ENCODE measurements at regions not wholly inside any gene's neighbourhood (a gene's known extent, or its start where the extent isn't known, plus 50 kb on each side); places are given as distances from the start of the nearest gene placed in this dataset.

- ChIA-PET CTCF (no interaction called here), POLR2A (ENCODE audit: low non-redundant PET) (no interaction called here)
- no peak overlapping the region for H3K27ac ChIP-seq
- TF ChIP-seq, protein P1, sequence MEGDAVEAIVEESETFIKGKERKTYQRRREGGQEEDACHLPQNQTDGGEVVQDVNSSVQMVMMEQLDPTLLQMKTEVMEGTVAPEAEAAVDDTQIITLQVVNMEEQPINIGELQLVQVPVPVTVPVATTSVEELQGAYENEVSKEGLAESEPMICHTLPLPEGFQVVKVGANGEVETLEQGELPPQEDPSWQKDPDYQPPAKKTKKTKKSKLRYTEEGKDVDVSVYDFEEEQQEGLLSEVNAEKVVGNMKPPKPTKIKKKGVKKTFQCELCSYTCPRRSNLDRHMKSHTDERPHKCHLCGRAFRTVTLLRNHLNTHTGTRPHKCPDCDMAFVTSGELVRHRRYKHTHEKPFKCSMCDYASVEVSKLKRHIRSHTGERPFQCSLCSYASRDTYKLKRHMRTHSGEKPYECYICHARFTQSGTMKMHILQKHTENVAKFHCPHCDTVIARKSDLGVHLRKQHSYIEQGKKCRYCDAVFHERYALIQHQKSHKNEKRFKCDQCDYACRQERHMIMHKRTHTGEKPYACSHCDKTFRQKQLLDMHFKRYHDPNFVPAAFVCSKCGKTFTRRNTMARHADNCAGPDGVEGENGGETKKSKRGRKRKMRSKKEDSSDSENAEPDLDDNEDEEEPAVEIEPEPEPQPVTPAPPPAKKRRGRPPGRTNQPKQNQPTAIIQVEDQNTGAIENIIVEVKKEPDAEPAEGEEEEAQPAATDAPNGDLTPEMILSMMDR (conservative IDR thresholded peaks at IDR 0.05; ENCODE audit: low read depth): no peak
- DNase-seq (ENCODE audit: low spot score): no peak
Observed at GRCh38 chr2:51237626-51238271, 205.8 kb upstream of the NRXN1 start.

DNA sequence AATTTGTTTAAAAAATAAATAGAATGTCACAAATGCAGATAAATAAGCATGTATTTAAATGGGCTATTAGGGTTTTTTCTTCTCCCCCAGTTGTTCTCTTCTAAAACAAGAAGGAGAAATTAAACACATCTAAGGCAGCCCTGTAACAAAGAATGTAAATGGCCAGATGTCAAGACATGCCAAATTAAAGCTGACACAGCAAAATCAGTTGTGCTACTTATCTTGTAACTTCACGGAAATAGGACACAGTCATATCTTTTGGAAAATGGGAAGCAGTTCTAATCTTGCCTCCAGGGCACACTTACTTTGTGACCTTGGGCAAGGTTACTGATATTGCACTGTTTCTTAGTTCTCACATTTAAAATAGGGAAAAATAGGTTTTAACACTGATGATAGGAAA is 200.1 kb upstream of the NRXN1 start:
- ChIA-PET CTCF (interaction anchor here (0.7 kb wide), 1 partner anchor 748 kb away, joined by 3 read pairs; no protein-coding TSS in a partner anchor), POLR2A (ENCODE audit: low non-redundant PET) (no interaction called here)
- no peak for DNase-seq (ENCODE audit: low spot score)
- no peak overlapping the region for H3K27ac ChIP-seq
- TF ChIP-seq, protein P1 (conservative IDR thresholded peaks at IDR 0.05; ENCODE audit: low read depth): no peak

- CTCF ChIA-PET: no interaction called here
- no peak for DNase-seq (ENCODE audit: low spot score)
- POLR2A ChIA-PET (ENCODE audit: low non-redundant PET): no interaction called here
- TF ChIP-seq, protein P1 (conservative IDR thresholded peaks at IDR 0.05; ENCODE audit: low read depth): no peak
- no peak overlapping the region for H3K27ac ChIP-seq
Observed at GRCh38 chr2:51231071-51231470, 199.1 kb upstream of the NRXN1 start.

DNA sequence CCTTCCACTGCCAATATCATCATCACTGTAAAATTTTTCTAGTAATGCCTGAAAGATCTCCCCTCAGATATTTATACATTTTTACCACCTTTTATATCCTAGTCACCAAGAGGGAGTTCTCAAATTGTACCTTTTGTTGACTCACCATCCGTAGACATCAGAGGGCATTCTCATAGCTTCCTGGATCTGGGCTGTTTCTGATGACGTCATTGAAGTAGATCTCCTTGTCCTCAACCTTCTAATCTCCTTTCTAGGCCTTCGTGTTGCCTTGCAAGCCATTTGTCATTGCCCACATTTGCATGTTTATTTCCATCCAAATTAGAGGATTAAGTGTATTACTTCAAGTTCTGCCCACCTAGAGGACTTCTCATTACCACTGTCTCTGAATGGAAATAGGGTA is 193.4 kb upstream of the NRXN1 start:
- ChIA-PET CTCF (no interaction called here), POLR2A (ENCODE audit: low non-redundant PET) (no interaction called here)
- no peak for DNase-seq (ENCODE audit: low spot score)
- TF ChIP-seq, protein P1 (conservative IDR thresholded peaks at IDR 0.05; ENCODE audit: low read depth): no peak
- H3K27ac ChIP-seq: no peak overlapping the region

DNA sequence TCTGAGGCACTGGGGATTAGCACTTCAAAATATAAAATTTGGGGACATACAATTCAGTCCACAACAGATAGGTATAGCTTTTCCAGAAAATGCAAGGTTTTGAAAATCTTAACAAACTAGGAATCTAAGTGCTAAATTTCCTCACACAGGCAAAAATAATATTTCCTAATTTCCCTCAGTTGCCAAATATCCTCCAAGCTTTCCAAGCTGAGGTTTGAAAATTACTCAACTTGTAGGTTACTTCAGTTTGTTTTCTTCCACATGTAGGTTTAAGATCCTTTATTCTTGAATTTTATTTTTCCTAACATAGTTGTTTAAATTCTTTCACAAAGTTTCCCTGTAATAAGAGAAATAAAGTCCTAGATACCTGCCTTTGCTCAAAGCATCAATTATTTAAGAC is 192.9 kb upstream of the NRXN1 start:
- no peak for DNase-seq (ENCODE audit: low spot score)
- ChIA-PET POLR2A (ENCODE audit: low non-redundant PET) (no interaction called here), CTCF (no interaction called here)
- TF ChIP-seq, protein P1 (conservative IDR thresholded peaks at IDR 0.05; ENCODE audit: low read depth): no peak
- no peak overlapping the region for H3K27ac ChIP-seq

DNA sequence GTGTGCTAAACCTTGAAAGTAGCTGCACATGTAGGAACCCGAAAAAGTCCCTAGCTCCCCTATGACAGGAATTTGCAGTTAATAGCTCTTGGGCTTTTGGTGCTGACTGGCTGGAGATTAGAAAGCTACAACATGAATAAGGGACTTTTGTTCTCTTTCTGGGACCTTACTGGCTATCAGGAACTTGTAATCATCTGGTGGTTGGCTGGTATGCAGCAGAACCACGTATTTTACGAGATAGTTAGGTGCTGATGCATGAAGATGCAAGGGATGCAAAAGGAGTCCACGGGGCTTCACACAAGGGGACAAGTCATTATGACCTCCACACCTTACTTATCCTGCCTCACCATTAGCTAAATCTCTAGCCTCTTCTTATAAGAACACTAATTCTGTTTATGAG is 190.2 kb upstream of the NRXN1 start:
- H3K27ac ChIP-seq: no peak overlapping the region
- TF ChIP-seq, protein P1 (conservative IDR thresholded peaks at IDR 0.05; ENCODE audit: low read depth): no peak
- DNase-seq (ENCODE audit: low spot score): no peak
- CTCF ChIA-PET: no interaction called here
- POLR2A ChIA-PET (ENCODE audit: low non-redundant PET): no interaction called here
